ENCODE measurements at regions not wholly inside any gene's neighbourhood (a gene's known extent, or its start where the extent isn't known, plus 50 kb on each side); places are given as distances from the start of the nearest gene placed in this dataset.
A peak's percentile ranks its signal among the peaks of the same experiment; 100 is the strongest.
"Not testable (repeated sequence)": the region's sequence is repeated elsewhere in the genome, so short reads cannot be mapped to it uniquely, and the experiment has no call there.

DNA sequence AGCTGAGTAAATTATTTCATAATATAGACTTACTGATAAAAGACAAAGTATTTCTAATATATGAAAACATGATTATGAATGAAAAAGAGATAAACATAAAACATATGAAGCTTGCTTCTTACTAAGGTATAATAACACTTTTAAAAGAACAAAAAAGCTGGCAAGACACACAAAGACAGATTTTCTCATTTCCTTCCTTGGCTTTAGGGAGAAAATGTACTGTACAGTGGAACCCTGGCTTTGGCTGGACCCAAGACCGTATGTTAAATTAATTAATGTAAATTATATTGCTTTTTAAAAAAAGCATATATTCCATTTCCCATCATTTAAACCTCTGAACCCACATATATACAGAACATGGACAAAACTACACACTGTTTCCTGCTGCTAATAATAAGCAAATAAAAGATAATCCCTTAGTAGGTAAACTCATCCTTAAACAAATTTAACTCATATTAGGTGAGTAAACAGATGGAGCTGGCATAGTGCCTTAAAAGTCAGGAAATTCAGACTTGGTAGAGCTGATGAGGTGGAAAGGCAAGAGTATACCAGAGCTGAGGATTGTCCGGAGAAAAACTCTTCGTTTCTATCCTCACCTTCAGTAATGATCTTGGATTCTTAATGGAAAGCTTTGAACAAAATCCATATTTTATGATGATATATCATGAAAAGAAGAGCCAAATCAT, 1016.4 kb upstream of the KCND2 start:
- Histone ChIP-seq H3K9me3 (ENCODE audit: insufficient read depth, low read length) (no peaks in the 10 kb centered on the region), H3F3A (ENCODE audit: insufficient read depth) (no peaks in the 10 kb centered on the region), H3K27me3 (ENCODE audit: low read length) (no peaks in the 10 kb centered on the region), H3K9me2 (replicated peaks; ENCODE audit: insufficient read depth, low read length) (no peaks in the 10 kb centered on the region), H3K27ac (ENCODE audit: low read depth, low read length) (no peak overlapping the region), H3K36me3 (ENCODE audit: low read length) (no peaks in the 10 kb centered on the region), H3K9ac (ENCODE audit: low read length) (no peak overlapping the region), H4K20me1 (ENCODE audit: low read depth, low read length) (no peaks in the 10 kb centered on the region), H3K4me3 (ENCODE audit: insufficient read depth, low read length, poor library complexity, severe bottlenecking) (no peak overlapping the region), H2AFZ (ENCODE audit: low read depth, low read length, severe bottlenecking) (no peak overlapping the region), H3K79me2 (ENCODE audit: insufficient read depth, low read length) (no peaks in the 10 kb centered on the region), H3K4me2 (ENCODE audit: low read depth, low read length, poor library complexity, severe bottlenecking) (no peak overlapping the region)
- TF ChIP-seq, protein P1, sequence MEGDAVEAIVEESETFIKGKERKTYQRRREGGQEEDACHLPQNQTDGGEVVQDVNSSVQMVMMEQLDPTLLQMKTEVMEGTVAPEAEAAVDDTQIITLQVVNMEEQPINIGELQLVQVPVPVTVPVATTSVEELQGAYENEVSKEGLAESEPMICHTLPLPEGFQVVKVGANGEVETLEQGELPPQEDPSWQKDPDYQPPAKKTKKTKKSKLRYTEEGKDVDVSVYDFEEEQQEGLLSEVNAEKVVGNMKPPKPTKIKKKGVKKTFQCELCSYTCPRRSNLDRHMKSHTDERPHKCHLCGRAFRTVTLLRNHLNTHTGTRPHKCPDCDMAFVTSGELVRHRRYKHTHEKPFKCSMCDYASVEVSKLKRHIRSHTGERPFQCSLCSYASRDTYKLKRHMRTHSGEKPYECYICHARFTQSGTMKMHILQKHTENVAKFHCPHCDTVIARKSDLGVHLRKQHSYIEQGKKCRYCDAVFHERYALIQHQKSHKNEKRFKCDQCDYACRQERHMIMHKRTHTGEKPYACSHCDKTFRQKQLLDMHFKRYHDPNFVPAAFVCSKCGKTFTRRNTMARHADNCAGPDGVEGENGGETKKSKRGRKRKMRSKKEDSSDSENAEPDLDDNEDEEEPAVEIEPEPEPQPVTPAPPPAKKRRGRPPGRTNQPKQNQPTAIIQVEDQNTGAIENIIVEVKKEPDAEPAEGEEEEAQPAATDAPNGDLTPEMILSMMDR (IDR thresholded peaks at IDR 0.05; ENCODE audit: insufficient read depth, low read length, poor library complexity, severe bottlenecking): no peak
- no peak for TF ChIP-seq EZH2phosphoT487 (conservative IDR thresholded peaks at IDR 0.05; ENCODE audit: low read length)

DNA sequence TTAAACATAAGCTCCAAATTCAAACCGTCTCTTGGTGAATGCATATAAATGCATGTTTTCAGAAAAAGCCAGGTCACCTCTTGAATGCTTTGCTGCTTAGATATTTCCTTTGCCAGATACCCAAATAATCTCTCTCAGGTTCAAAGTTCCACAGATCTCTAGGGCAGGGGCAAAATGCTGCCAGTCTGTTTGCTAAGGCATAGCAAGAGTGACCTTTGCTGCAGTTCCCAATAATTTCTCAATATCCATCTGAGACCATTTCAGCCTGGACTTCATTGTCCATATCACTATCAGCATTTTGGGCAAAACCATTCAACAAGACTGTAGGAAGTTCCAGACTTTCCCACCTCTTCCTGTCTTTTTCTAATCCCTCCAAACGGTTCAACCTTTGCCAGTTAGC, 1006.2 kb upstream of the KCND2 start:
- H3K4me2 ChIP-seq (ENCODE audit: low read depth, low read length, poor library complexity, severe bottlenecking); H3K36me3 ChIP-seq (ENCODE audit: low read length); H3K9me2 ChIP-seq (replicated peaks; ENCODE audit: insufficient read depth, low read length); H4K20me1 ChIP-seq (ENCODE audit: low read depth, low read length); H3K9ac ChIP-seq (ENCODE audit: low read length); H3K79me2 ChIP-seq (ENCODE audit: insufficient read depth, low read length); H3K27ac ChIP-seq (ENCODE audit: low read depth, low read length); H3K9me3 ChIP-seq (ENCODE audit: insufficient read depth, low read length); H2AFZ ChIP-seq (ENCODE audit: low read depth, low read length, severe bottlenecking); H3K4me3 ChIP-seq (ENCODE audit: insufficient read depth, low read length, poor library complexity, severe bottlenecking); H3K27me3 ChIP-seq (ENCODE audit: low read length); H3F3A ChIP-seq (ENCODE audit: insufficient read depth): not testable (repeated sequence)

DNA sequence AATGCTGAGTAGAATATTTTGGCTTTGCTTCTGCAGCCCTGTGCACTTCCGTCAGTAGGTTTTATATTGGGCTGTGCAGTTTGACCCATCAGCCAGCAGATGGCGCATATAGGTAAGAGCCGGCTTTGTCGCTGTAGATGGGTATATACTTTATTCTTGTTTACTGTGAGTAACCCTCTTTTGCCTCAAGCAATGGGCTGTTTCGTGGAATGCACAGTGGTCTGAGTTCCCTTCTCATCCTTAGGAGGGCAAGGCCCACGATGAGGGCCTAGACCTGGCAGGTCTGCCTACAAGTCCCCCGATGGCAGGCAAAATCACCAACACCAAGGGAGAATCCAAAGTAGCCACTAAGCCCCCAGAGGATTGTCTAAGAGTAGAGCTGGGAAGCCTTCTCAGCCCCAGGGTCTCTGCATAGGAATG, 1002.9 kb upstream of the KCND2 start:
- Histone ChIP-seq H3K27me3 (ENCODE audit: low read length) (no peaks in the 10 kb centered on the region), H4K20me1 (ENCODE audit: low read depth, low read length) (no peaks in the 10 kb centered on the region), H3K79me2 (ENCODE audit: insufficient read depth, low read length) (no peaks in the 10 kb centered on the region), H2AFZ (ENCODE audit: low read depth, low read length, severe bottlenecking) (no peak overlapping the region), H3K36me3 (ENCODE audit: low read length) (no peaks in the 10 kb centered on the region), H3K9me2 (replicated peaks; ENCODE audit: insufficient read depth, low read length) (no peaks in the 10 kb centered on the region), H3K9me3 (ENCODE audit: insufficient read depth, low read length) (no peaks in the 10 kb centered on the region), H3K4me3 (ENCODE audit: insufficient read depth, low read length, poor library complexity, severe bottlenecking) (no peak overlapping the region), H3K4me2 (ENCODE audit: low read depth, low read length, poor library complexity, severe bottlenecking) (no peak overlapping the region), H3K27ac (ENCODE audit: low read depth, low read length) (no peak overlapping the region), H3F3A (ENCODE audit: insufficient read depth) (no peaks in the 10 kb centered on the region), H3K9ac (ENCODE audit: low read length) (no peak overlapping the region)
- TF ChIP-seq, protein P1 (IDR thresholded peaks at IDR 0.05; ENCODE audit: insufficient read depth, low read length, poor library complexity, severe bottlenecking): peak; percentile 84
- no peak for TF ChIP-seq EZH2phosphoT487 (conservative IDR thresholded peaks at IDR 0.05; ENCODE audit: low read length)

DNA sequence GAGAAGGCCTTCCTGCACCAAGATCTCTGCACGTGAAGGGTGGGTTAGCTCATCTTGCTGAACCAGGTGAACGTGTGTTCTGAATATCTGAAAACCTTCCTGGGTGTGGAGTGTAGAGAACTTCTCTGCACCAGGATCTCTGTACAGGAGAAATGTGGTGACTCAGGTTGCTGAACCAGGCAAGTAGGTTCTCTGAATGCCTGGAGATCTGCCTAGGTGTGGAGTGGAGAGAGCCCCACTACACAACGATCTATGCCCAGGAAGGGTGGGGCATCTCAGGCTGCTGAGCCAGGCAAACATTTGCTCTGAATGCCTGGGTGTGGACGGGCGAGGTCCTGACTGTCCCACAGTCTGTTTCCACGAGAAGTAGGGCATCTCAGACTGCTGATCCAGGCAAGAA, 1002.3 kb upstream of the KCND2 start:
- H3K27me3 ChIP-seq (ENCODE audit: low read length): no peaks in the 10 kb centered on the region
- 0 out of 2 replicates have a peak, but pooled peaks cover 3% of the 10 kb centered on the region for H3K9me2 ChIP-seq (replicated peaks; ENCODE audit: insufficient read depth, low read length)
- TF ChIP-seq, protein P1 (IDR thresholded peaks at IDR 0.05; ENCODE audit: insufficient read depth, low read length, poor library complexity, severe bottlenecking): no peak
- TF ChIP-seq EZH2phosphoT487 (conservative IDR thresholded peaks at IDR 0.05; ENCODE audit: low read length): no peak
- H4K20me1 ChIP-seq (ENCODE audit: low read depth, low read length): no peaks in the 10 kb centered on the region
- H3K9ac ChIP-seq (ENCODE audit: low read length): no peak overlapping the region
- no peak overlapping the region for H3K4me2 ChIP-seq (ENCODE audit: low read depth, low read length, poor library complexity, severe bottlenecking)
- no peak overlapping the region for H2AFZ ChIP-seq (ENCODE audit: low read depth, low read length, severe bottlenecking)
- no peaks in the 10 kb centered on the region for H3K9me3 ChIP-seq (ENCODE audit: insufficient read depth, low read length)
- H3F3A ChIP-seq (ENCODE audit: insufficient read depth): no peaks in the 10 kb centered on the region
- no peak overlapping the region for H3K27ac ChIP-seq (ENCODE audit: low read depth, low read length)
- H3K36me3 ChIP-seq (ENCODE audit: low read length): no peaks in the 10 kb centered on the region
- H3K79me2 ChIP-seq (ENCODE audit: insufficient read depth, low read length): no peaks in the 10 kb centered on the region
- no peak overlapping the region for H3K4me3 ChIP-seq (ENCODE audit: insufficient read depth, low read length, poor library complexity, severe bottlenecking)
